MM.1S (cell line): ENCODE measurements at regions not wholly inside any gene's neighbourhood (a gene's known extent, or its start where the extent isn't known, plus 50 kb on each side); places are given as distances from the start of the nearest gene placed in this dataset.

Experiments
- CTCF ChIP-seq: fragments of 300-600 bp; sonication (generic); IDR thresholded peaks from 2 replicates; pipeline ENCODE4 v1.5.1; 2016; ENCODE audit warnings: antibody characterized with exemption, low read length, mixed read lengths
- EZH2 ChIP-seq: fragments of 300-600 bp; sonication (generic); optimal IDR thresholded peaks from 2 replicates; pipeline ENCODE3; 2017; ENCODE audit warnings: low read depth, mild to moderate bottlenecking, antibody characterized with exemption, low read length, mixed read lengths

DNA sequence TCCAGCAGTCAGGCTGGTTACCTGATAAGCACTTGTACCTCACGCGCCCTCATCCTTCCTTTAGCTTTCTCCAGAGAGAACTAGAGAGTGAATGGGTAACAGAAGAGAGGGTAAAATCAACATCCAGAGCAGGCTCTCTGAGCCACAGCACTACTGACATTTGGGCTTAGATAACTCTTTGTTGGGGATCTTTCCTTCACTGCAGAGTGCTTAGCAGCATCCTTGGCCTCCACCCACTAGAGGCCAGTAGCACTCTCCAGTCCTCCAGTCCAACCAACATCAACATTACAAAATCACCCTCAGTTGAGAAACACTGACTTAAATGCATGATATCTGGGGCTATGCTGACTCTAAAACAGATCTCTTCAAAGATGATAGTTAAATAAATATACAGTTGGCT, 220.7 kb downstream of the TACR3 start:
- TF ChIP-seq CTCF = no peak
- TF ChIP-seq EZH2 = no peak
